ENCODE measurements at regions not wholly inside any gene's neighbourhood (a gene's known extent, or its start where the extent isn't known, plus 50 kb on each side); places are given as distances from the start of the nearest gene placed in this dataset.
"Not testable (repeated sequence)": the region's sequence is repeated elsewhere in the genome, so short reads cannot be mapped to it uniquely, and the experiment has no call there.

- Histone ChIP-seq H3K4me3 (ENCODE audit: insufficient read length, low read depth) (no peak overlapping the region), H3K4me1 (ENCODE audit: insufficient read depth, insufficient read length) (no peaks in the 10 kb centered on the region), H3K9ac (ENCODE audit: insufficient read length, low read depth) (no peak overlapping the region), H3K9me3 (ENCODE audit: insufficient read depth, low read length) (no peaks in the 10 kb centered on the region), H3K36me3 (ENCODE audit: insufficient read depth, insufficient read length, low read length) (no peaks in the 10 kb centered on the region), H3K27me3 (ENCODE audit: insufficient read depth, insufficient read length) (no peaks in the 10 kb centered on the region)
- no peak for DNase-seq (ENCODE audit: low read depth, low spot score)
- TF ChIP-seq ZNF274 (IDR thresholded peaks at IDR 0.05; ENCODE audit: low read depth, low read length) (no peak), SUZ12 (IDR thresholded peaks at IDR 0.05; ENCODE audit: extremely low read depth, insufficient read depth, insufficient read length) (no peak), YY1 (IDR thresholded peaks at IDR 0.05; ENCODE audit: insufficient read depth, insufficient read length) (no peak)
Observed at GRCh38 chr2:225756198-225756597, 356.7 kb downstream of the NYAP2 start.

GRCh38 chr2:225748609-225749008, 349.1 kb downstream of the NYAP2 start:
- no peak for TF ChIP-seq SUZ12 (IDR thresholded peaks at IDR 0.05; ENCODE audit: extremely low read depth, insufficient read depth, insufficient read length)
- no peak for TF ChIP-seq YY1 (IDR thresholded peaks at IDR 0.05; ENCODE audit: insufficient read depth, insufficient read length)
- TF ChIP-seq ZNF274 (IDR thresholded peaks at IDR 0.05; ENCODE audit: low read depth, low read length), result no peak
- Histone ChIP-seq H3K4me1 (ENCODE audit: insufficient read depth, insufficient read length) (no peaks in the 10 kb centered on the region), H3K9ac (ENCODE audit: insufficient read length, low read depth) (no peak overlapping the region), H3K36me3 (ENCODE audit: insufficient read depth, insufficient read length, low read length) (no peaks in the 10 kb centered on the region), H3K27me3 (ENCODE audit: insufficient read depth, insufficient read length) (no peaks in the 10 kb centered on the region), H3K9me3 (ENCODE audit: insufficient read depth, low read length) (no peaks in the 10 kb centered on the region), H3K4me3 (ENCODE audit: insufficient read length, low read depth) (no peak overlapping the region)
- no peak for DNase-seq (ENCODE audit: low read depth, low spot score)

GRCh38 chr2:225743996-225744395, 344.5 kb downstream of the NYAP2 start:
- not testable (repeated sequence) for H3K36me3 ChIP-seq (ENCODE audit: insufficient read depth, insufficient read length, low read length); DNase-seq (ENCODE audit: low read depth, low spot score); H3K9ac ChIP-seq (ENCODE audit: insufficient read length, low read depth); H3K9me3 ChIP-seq (ENCODE audit: insufficient read depth, low read length); H3K4me3 ChIP-seq (ENCODE audit: insufficient read length, low read depth); H3K4me1 ChIP-seq (ENCODE audit: insufficient read depth, insufficient read length); H3K27me3 ChIP-seq (ENCODE audit: insufficient read depth, insufficient read length)

DNA sequence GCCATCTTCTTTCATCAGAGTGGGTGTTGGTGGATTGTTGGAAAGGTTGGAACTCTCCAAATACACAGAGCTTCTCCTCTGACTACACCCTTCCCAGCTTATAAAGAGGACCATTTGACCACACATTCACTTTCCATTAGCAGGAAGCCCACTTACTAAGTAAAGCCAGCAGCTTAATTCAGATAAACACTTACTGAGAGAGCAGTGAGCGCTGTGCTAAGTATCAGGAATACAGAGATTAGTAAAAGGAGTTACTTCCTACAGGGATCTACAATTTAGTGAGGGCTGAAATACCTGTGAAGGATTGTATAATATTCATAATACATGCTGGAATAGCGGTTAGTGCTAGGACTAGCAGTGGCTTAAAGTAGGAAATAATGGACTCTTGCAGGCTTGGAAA, 343.0 kb downstream of the NYAP2 start:
- DNase-seq (ENCODE audit: low read depth, low spot score), result no peak
- H3K4me1 ChIP-seq (ENCODE audit: insufficient read depth, insufficient read length), result no peaks in the 10 kb centered on the region
- H3K36me3 ChIP-seq (ENCODE audit: insufficient read depth, insufficient read length, low read length), result no peaks in the 10 kb centered on the region
- no peaks in the 10 kb centered on the region for H3K27me3 ChIP-seq (ENCODE audit: insufficient read depth, insufficient read length)
- H3K9me3 ChIP-seq (ENCODE audit: insufficient read depth, low read length), result no peaks in the 10 kb centered on the region
- no peak for TF ChIP-seq ZNF274 (IDR thresholded peaks at IDR 0.05; ENCODE audit: low read depth, low read length)
- no peak for TF ChIP-seq SUZ12 (IDR thresholded peaks at IDR 0.05; ENCODE audit: extremely low read depth, insufficient read depth, insufficient read length)
- TF ChIP-seq YY1 (IDR thresholded peaks at IDR 0.05; ENCODE audit: insufficient read depth, insufficient read length), result no peak
- no peak overlapping the region for H3K9ac ChIP-seq (ENCODE audit: insufficient read length, low read depth)
- no peak overlapping the region for H3K4me3 ChIP-seq (ENCODE audit: insufficient read length, low read depth)

GRCh38 chr2:225740086-225740485, 340.6 kb downstream of the NYAP2 start:
- H3K9me3 ChIP-seq (ENCODE audit: insufficient read depth, low read length), result no peaks in the 10 kb centered on the region
- no peaks in the 10 kb centered on the region for H3K36me3 ChIP-seq (ENCODE audit: insufficient read depth, insufficient read length, low read length)
- no peaks in the 10 kb centered on the region for H3K27me3 ChIP-seq (ENCODE audit: insufficient read depth, insufficient read length)
- TF ChIP-seq SUZ12 (IDR thresholded peaks at IDR 0.05; ENCODE audit: extremely low read depth, insufficient read depth, insufficient read length) (no peak), YY1 (IDR thresholded peaks at IDR 0.05; ENCODE audit: insufficient read depth, insufficient read length) (no peak), ZNF274 (IDR thresholded peaks at IDR 0.05; ENCODE audit: low read depth, low read length) (no peak)
- no peaks in the 10 kb centered on the region for H3K4me1 ChIP-seq (ENCODE audit: insufficient read depth, insufficient read length)
- DNase-seq (ENCODE audit: low read depth, low spot score), result no peak
- no peak overlapping the region for H3K4me3 ChIP-seq (ENCODE audit: insufficient read length, low read depth)
- no peak overlapping the region for H3K9ac ChIP-seq (ENCODE audit: insufficient read length, low read depth)

- TF ChIP-seq YY1 (IDR thresholded peaks at IDR 0.05; ENCODE audit: insufficient read depth, insufficient read length) (no peak), SUZ12 (IDR thresholded peaks at IDR 0.05; ENCODE audit: extremely low read depth, insufficient read depth, insufficient read length) (no peak), ZNF274 (IDR thresholded peaks at IDR 0.05; ENCODE audit: low read depth, low read length) (no peak)
- no peak overlapping the region for H3K9ac ChIP-seq (ENCODE audit: insufficient read length, low read depth)
- DNase-seq (ENCODE audit: low read depth, low spot score), result no peak
Observed at GRCh38 chr2:225739328-225739727, 339.8 kb downstream of the NYAP2 start.

GRCh38 chr2:225738735-225739134, 339.2 kb downstream of the NYAP2 start:
- H3K36me3 ChIP-seq (ENCODE audit: insufficient read depth, insufficient read length, low read length), result no peaks in the 10 kb centered on the region
- H3K9ac ChIP-seq (ENCODE audit: insufficient read length, low read depth), result no peak overlapping the region
- no peaks in the 10 kb centered on the region for H3K27me3 ChIP-seq (ENCODE audit: insufficient read depth, insufficient read length)
- TF ChIP-seq ZNF274 (IDR thresholded peaks at IDR 0.05; ENCODE audit: low read depth, low read length) (no peak), SUZ12 (IDR thresholded peaks at IDR 0.05; ENCODE audit: extremely low read depth, insufficient read depth, insufficient read length) (no peak), YY1 (IDR thresholded peaks at IDR 0.05; ENCODE audit: insufficient read depth, insufficient read length) (no peak)
- no peaks in the 10 kb centered on the region for H3K9me3 ChIP-seq (ENCODE audit: insufficient read depth, low read length)
- no peak for DNase-seq (ENCODE audit: low read depth, low spot score)
- no peak overlapping the region for H3K4me3 ChIP-seq (ENCODE audit: insufficient read length, low read depth)
- no peaks in the 10 kb centered on the region for H3K4me1 ChIP-seq (ENCODE audit: insufficient read depth, insufficient read length)

More at GRCh38 chr2:225739328-225739727, 339.8 kb downstream of the NYAP2 start:
- no peak overlapping the region for H3K4me3 ChIP-seq (ENCODE audit: insufficient read length, low read depth)
- no peaks in the 10 kb centered on the region for H3K9me3 ChIP-seq (ENCODE audit: insufficient read depth, low read length)
- no peaks in the 10 kb centered on the region for H3K4me1 ChIP-seq (ENCODE audit: insufficient read depth, insufficient read length)
- H3K36me3 ChIP-seq (ENCODE audit: insufficient read depth, insufficient read length, low read length), result no peaks in the 10 kb centered on the region
- no peaks in the 10 kb centered on the region for H3K27me3 ChIP-seq (ENCODE audit: insufficient read depth, insufficient read length)

- TF ChIP-seq YY1 (IDR thresholded peaks at IDR 0.05; ENCODE audit: insufficient read depth, insufficient read length) (no peak), ZNF274 (IDR thresholded peaks at IDR 0.05; ENCODE audit: low read depth, low read length) (no peak), SUZ12 (IDR thresholded peaks at IDR 0.05; ENCODE audit: extremely low read depth, insufficient read depth, insufficient read length) (no peak)
- H3K9me3 ChIP-seq (ENCODE audit: insufficient read depth, low read length), result no peaks in the 10 kb centered on the region
- no peaks in the 10 kb centered on the region for H3K27me3 ChIP-seq (ENCODE audit: insufficient read depth, insufficient read length)
- no peaks in the 10 kb centered on the region for H3K36me3 ChIP-seq (ENCODE audit: insufficient read depth, insufficient read length, low read length)
- no peak overlapping the region for H3K4me3 ChIP-seq (ENCODE audit: insufficient read length, low read depth)
- no peak overlapping the region for H3K9ac ChIP-seq (ENCODE audit: insufficient read length, low read depth)
- DNase-seq (ENCODE audit: low read depth, low spot score), result no peak
- H3K4me1 ChIP-seq (ENCODE audit: insufficient read depth, insufficient read length), result no peaks in the 10 kb centered on the region
Observed at GRCh38 chr2:225737556-225737955, 338.0 kb downstream of the NYAP2 start.
